Stomach (tissue), 4 donors: ENCODE measurements at regions not wholly inside any gene's neighbourhood (a gene's known extent, or its start where the extent isn't known, plus 50 kb on each side); places are given as distances from the start of the nearest gene placed in this dataset.

Source experiments
- POLR2A ChIP-seq, 4 donors: fragments of 450-650 bp; IDR thresholded peaks; one replicate each; pipeline ENCODE4 v1.6.1; 2016; ENCODE audit warnings: antibody characterized with exemption in 4 of 4, control low read depth in 2 of 4, mild to moderate bottlenecking in 1 of 4, moderate library complexity in 1 of 4
- TF ChIP-seq, protein P1 (sequence below), 7 experiments: fragments of 450-650 bp in 4 of 7; fragments of 200-600 bp in 3 of 7; sonication (generic) in 3 of 7; IDR thresholded peaks; one replicate each; pipeline ENCODE4 v1.5.1; 2016 to 2019; ENCODE audit warnings: antibody characterized with exemption in 7 of 7, control low read depth in 2 of 7, mild to moderate bottlenecking in 1 of 7

DNA sequence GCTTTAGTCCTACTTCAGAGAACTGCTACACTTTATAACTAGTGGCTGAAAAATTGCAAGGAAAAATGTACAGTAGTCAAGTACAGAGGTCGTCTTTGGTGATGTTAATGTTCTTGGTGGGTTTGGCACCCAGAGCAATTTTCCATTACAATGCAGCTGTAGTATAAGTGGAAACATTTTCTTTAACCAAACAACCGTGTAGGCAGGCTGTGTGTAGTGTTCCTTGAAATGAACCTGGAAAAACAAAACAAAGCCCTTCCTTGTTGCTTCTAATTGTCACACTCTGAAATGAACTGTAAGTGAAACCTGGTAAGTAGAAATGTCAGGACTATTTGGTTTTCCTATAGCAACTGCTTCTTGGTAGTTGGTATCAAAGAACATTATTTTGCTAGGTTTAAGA is 256.9 kb downstream of the MDFIC start:
- TF ChIP-seq, protein P1, sequence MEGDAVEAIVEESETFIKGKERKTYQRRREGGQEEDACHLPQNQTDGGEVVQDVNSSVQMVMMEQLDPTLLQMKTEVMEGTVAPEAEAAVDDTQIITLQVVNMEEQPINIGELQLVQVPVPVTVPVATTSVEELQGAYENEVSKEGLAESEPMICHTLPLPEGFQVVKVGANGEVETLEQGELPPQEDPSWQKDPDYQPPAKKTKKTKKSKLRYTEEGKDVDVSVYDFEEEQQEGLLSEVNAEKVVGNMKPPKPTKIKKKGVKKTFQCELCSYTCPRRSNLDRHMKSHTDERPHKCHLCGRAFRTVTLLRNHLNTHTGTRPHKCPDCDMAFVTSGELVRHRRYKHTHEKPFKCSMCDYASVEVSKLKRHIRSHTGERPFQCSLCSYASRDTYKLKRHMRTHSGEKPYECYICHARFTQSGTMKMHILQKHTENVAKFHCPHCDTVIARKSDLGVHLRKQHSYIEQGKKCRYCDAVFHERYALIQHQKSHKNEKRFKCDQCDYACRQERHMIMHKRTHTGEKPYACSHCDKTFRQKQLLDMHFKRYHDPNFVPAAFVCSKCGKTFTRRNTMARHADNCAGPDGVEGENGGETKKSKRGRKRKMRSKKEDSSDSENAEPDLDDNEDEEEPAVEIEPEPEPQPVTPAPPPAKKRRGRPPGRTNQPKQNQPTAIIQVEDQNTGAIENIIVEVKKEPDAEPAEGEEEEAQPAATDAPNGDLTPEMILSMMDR (IDR thresholded peaks at IDR 0.05), result no peak
- TF ChIP-seq POLR2A (IDR thresholded peaks at IDR 0.05), result no peak
